Anterior cingulate cortex (tissue), 58 donors: ENCODE measurements at regions not wholly inside any gene's neighbourhood (a gene's known extent, or its start where the extent isn't known, plus 50 kb on each side); places are given as distances from the start of the nearest gene placed in this dataset.
"Not testable (repeated sequence)": the region's sequence is repeated elsewhere in the genome, so short reads cannot be mapped to it uniquely, and the experiment has no call there.

Experiments
- DNase-seq, 58 donors: peaks; one replicate each; lab custom pipeline; 2025; lab: John Stamatoyannopoulos, UW

DNA sequence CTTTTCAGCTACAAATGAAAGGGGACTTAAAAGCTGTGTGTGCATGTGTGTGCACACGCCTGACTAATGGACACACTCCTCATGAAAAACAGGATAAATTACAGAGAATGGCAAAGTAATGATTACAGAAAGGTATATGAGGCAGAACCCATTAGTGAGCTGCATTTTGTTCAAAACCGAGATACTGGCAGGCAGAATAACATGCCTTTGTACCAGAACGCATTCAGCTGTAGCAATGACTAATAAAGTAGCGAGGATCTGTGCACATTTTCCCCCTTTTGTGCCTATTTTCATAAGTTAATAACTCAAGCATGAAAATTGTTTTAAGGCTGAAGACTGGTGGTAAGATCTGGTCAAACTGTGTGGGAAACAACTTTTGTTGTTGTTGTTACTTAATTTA, 165.7 kb upstream of the PLGLB2 start:
- DNase-seq = not testable (repeated sequence)

DNA sequence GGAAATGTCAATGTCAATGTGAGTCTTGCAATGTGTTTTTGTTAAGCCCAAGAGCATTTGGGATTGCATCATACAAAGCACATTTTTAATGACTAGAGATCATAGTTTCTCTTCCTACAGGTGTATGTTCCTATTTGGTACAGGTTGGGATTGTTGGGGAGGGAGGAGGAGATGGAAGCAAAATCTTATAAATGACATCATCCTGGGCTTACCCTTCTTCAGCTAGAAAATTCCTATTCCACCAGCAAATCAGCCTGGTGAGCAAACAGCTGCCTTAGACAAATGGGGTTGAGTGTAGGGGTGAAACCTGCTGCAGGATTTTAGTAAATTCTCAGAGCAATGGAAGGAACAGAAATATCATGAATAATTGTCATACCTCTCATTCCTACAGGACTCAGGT, 165.3 kb upstream of the PLGLB2 start:
- DNase-seq = not testable (repeated sequence)

DNA sequence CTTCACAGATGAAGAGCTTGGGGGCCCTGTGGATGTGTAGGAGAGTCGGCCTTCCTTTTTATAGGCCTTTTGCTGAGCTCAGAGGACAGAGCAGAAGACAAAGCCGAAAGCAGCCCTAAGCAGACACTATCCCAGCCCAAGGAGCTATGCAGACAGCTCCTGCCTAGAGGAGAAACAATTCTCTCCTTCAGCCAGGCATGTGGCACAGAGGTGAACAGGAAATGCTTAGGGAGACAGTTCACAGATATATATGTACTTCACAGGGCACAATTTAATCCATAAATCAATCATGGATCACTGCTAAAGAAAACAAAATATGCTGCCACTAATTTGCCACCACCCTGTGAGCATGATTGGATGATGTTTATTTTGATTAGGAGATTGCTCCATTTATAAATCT, 164.5 kb upstream of the PLGLB2 start:
- DNase-seq = not testable (repeated sequence)

DNA sequence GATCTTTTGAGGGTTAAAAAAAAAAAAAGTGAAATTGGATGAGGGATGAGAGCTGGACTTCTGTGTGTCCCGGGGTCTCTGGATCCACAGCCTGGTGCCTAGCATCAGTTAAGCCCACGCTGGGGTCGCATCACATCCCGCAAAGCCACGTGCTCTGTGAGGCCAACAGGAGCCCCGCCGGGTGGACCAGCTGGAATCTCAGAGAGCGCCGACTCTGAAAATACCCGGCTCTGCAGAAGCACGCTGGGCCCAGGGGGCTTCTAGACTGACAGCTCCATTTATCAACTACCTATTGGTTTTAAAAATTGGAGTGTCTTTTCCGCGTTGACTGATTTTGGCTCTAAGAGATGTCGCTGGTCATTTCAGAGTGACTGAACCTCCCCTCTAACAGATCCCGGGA, 164.1 kb upstream of the PLGLB2 start:
- DNase-seq = not testable (repeated sequence)

DNA sequence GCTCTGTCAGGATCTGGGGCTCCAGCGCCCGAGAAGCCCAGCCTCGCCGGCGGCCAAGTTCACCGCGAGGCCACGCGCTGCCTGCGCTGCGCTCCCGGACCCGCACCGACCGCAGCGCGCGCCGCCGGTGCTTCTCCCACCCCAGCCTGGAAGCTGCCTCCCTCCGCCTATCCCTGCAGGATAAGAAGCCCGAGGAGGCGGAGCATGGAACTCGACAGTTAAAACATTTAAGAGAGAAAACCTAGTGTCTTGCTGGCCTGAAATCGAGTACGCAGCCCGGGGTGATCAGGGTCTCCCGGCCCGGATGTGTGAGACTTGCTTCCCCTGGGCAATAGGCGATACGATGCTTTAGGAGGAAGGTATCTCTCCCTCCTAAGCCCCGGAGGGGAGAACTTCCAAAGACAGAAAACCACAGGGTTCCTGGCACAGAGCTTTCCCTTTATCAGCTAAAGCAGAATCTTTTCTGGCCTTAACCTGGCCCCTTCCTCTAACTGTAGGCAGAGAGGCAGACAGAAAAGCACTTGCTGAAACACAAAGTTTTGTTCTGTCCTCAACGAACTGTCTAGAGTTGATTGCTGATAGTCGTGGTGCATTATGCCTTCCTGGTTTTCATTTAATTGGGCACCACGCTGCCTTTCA, 163.5 kb upstream of the PLGLB2 start:
- DNase-seq = not testable (repeated sequence)

DNA sequence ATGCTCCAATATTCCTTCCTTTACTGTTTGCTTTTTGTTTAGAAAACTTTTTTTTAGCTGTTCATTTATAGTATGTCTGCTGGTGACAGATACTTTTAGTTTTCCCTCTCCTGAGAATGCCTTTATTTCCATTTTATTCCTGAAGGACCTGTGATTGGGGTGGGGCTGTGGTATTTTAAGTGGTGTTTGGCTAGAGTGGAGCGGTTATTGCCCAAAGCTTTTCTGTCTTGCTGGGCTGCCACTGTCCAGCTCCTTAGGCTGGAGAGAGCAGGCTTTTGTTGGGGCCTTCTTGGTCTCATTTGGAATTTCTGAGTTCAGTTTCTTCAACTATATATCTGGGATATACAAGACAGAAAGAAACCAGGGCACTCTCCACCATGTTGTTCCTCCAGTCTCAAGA, 160.0 kb upstream of the PLGLB2 start:
- not testable (repeated sequence) for DNase-seq

DNA sequence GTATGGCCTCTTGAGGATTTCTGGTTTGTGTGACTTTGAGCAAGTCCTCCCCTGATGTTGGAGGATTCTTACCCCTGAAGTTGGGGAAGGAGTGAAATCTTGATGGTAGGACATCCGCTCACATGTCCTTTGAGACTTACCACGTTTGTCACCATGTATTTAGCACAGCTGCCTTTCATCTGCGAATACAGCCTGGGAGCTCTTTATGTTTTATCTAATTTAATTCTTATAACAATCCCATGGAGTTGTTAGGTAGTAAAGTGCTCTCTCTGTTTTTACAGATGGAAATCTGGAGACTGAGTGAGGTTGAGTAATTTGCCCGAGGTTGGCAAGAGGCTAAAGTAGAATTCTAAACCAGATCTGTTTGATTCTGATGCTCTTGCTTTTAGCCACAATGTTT, 154.9 kb upstream of the PLGLB2 start:
- DNase-seq = not testable (repeated sequence)

DNA sequence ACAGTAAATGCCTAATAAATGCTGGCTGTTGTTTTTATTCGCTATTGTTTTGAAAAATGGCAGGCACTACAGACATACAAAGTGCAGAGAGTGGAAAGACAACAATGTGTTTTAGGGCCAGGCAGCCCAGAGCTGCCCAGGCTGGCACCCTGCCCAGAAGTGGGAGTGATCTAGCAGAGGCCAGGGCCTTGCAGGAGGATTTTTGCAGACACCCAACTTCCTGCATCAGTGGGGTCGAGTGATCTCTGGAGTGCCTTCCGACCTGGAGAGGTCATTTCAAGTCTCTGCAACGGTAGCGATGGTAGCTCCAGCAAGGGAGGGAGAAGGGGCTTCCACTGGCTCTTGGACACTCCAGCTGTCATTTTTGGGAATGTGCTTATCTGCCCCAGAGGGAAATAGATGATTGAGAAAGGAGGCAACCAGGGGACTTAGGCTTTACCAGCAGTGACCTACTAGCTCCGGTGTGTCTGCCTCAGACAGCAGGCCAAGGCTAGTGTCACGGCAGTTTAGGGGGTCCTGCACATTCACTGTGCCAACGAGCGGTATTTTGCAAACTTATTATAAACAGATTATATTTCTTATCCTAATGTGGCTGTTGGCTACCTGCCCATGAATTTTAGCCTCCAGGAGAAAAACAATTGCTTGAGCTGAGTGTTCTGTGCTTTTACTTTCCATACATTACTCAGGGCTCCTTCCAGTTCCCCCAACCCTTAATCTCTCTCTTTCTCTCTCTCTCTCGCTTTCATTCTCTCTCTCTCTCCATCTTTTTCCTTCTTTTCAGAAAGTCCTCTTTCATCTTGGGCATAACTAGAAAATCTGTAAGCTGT, 153.9 kb upstream of the PLGLB2 start:
- not testable (repeated sequence) for DNase-seq

DNA sequence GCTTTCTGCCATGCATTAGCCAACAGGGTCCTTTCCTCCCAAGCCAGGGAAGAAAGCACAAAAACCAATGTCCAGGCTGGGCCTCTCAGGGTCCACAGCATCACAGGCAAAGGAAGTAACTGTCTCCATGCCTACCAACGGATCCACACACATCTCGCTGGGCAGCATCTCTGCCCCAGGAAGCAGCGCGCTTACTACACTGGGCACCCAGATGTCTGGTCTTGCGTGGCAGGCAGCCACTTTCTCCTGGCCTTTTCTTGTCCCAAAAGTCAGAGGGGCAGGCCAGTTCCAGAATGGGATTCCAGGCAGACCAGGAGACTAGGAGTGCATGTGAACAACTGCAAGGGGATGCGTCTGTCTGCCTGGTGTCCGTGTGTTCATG, 153.3 kb upstream of the PLGLB2 start:
- not testable (repeated sequence) for DNase-seq

DNA sequence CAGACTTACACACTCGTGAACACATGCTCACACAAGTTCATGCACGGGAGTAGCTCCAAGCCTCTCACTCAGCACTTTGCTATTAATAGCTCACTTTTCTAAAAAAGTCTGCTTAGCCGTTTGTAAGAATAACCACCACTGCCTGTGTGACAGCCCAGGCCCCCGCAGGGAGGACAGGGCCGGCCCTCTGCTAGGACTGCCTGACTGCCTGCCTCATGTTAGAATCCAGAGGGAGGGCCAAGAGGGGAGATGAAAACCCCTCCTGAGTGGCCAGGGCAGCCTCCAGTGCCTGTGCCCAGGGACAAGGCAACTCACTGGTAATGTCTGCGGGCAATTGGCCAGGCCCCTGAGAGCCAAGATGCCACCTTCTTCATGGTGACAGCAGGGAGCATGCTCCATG, 152.9 kb upstream of the PLGLB2 start:
- DNase-seq = not testable (repeated sequence)

DNA sequence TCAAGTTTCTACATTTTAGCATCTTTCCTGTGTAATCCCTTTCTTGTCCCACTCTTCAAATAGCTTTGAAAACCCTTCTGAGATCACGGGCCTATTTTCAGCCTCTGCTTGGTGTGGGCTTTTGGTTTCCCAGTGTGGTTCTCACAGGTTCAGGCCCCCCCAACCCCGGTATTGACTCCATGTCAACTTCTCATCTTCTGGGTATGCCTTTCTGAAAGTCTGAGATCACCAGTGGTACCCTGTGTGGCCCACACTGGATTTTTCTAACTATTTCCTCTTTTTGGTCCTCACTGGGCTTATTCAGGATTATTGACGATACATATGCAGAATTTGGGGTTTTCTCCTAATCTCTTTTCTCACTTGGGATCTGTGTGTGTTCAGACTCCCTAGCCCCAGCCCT, 146.9 kb upstream of the PLGLB2 start:
- DNase-seq = not testable (repeated sequence)

DNA sequence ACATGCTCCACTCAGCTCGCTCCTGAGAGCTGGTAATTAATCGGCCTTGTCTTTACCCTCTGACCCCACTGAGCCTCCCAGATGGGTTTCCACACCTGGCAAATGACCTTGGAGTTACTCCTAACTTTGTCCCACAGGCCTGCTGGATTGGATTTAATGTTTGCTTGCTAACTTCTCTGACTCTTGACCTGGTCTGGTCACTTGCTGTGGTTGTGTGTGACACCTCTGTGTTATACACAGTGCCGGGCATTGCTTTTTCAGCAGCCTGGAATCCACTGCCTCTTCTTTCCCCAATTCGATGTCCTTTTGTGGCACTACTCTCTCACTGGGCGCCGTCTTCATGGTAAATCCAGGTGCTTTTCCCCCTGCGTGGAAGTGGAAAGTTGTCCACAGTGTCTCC, 145.8 kb upstream of the PLGLB2 start:
- not testable (repeated sequence) for DNase-seq

DNA sequence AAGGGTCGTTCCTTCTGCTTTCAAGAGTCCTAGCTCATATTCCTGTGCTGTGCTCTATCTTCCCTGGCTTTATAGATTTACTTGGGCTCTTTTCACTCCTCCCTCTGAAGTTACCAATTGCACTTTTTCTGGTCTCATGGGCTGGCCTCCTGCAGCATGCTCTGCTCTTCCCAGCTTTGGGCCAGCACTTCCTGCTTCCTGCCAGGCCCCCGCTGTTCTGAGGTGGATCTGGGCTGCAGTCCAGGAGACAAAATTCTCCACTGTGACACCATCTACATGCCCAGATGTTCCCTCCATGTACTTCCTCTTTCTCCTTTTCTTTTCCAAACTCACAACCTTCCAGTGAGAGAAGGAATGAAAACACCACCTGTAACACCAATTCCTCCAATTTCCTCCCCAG, 145.2 kb upstream of the PLGLB2 start:
- not testable (repeated sequence) for DNase-seq

DNA sequence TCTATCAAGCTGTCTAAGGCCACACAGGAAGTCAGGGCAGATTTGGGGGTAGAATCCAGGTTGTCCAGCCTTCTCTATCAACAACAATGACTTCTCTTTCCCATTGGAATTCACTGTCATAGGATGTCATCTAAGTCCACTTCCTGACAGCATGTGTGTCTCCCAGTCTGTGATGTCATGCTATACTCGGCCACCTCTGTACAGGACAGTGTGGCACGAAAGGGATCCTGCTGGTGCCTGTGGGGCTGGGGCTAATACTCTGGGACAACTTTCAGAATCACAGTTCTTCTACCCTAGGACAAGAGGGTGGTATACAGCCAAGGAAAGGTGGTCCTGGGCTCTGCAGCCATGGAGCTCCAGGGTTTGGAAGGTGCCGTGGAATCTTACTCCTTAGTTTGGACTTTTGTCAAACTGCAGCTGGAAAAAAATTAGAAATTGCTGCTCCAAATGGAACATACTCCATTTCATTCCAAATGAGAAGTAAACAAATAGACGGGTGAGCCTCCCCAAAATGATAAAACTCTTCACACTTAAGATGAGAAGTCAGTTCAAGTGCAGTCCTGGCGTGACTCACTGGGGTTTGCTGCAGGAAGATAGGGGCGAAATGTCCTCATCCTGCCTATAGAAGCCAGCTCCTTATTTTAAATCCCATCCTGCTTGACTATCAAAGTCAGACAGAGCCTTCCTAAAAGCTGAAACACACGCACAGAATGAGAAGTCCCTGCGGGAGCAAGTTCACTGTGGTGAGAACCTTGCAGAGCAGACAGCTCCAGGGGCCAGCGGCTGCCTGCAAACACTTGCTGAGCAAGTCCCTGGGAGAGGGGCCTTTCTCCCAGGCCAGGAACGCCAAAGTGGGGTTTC, 144.2 kb upstream of the PLGLB2 start:
- not testable (repeated sequence) for DNase-seq

DNA sequence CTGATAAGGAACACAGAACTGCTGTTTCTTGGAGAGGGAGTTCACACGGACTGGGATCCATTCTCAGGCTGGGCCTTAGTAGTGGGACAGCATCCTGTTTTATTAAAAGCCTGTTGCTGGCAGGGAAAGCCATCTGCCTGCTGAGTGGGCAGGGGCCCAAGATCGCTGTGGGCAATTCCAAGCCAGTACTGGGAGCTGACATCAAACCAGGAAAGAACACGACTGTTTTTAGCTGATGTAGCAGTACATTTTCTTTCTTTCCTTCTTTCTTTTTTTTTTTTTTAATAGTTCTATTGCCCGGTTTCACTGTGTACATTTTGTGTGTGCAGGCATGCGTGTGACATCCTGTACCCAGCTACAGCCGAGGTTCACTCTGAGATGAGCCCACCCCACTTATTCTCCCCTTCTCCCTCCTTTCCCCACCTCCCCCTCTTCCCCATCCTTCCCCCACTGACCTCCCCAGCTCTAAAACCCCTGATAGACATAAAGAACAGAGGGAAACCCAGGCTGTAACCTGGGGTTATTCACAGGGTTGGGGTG, 143.5 kb upstream of the PLGLB2 start:
- DNase-seq = not testable (repeated sequence)

DNA sequence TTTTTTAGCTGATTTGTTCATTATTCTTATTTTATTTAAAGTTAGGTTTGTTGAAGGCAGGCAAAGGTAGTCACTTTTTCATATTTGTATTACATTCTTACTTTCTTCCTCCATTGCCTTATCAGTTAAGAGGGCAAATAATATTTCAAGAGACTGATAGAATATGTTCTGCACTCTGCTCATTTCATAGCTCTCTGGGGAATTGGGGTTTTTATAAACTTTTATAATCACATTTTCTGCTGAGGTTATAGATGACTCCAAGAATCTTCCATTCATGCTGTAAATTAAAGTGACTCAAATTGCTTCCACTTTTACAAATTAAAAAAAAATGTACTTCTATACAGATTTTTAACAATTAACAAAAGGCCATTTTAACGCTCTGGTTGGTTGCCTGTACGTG, 142.9 kb upstream of the PLGLB2 start:
- not testable (repeated sequence) for DNase-seq

DNA sequence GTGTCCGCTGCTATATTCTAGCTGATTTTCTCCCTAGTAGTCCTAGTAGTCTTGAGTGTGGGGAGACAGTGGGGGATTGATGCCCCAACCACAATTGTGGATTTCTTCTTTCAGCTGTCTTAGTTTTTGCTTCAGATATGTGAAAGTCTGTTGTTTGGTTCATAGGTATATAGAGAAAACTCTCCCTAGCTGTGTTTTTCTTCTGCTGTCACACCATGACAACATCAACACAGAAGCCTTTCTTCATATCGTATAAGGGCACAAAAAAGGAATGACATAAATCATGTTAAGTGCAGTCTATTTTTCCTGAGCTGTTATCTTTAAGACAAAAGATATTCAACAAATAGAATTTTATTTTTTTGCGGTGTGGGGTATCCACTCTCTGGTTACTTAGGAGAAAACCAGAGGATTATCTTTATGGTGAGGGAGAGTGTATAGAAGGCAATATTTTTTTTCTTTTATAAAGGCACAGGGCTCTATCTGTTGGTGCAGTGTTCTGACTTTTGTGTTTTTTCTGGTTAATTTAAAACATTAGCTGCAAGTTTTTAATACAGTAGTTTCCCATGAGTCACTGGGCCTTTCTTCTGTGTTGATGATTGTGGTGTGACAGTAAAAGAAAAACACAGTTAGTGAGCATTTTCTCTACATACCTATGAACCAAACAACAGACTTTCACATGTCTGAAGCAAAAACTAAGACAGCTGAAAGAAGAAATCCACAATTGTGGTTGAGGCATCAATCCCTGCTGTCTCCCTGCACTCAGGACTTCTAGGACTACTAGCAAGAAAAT, 139.3 kb upstream of the PLGLB2 start:
- not testable (repeated sequence) for DNase-seq

DNA sequence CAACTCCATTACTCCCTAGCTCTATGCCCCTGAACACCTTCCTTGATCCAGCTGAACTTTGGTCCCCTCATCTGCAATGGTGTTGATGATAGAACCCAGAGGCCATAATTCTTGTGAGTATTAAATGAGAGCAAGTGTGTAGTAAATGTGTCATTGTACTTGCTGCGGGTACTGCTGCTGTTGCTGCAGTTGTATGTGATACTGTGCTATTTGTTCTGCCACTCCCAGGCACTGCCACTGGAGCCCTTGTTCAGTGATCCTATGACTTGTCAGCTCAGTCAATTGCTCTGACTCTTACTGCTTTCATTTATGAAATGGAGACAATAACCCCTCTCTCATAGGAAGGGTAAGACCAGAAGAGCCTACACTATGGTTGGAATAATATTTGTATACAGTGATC, 136.9 kb upstream of the PLGLB2 start:
- not testable (repeated sequence) for DNase-seq

DNA sequence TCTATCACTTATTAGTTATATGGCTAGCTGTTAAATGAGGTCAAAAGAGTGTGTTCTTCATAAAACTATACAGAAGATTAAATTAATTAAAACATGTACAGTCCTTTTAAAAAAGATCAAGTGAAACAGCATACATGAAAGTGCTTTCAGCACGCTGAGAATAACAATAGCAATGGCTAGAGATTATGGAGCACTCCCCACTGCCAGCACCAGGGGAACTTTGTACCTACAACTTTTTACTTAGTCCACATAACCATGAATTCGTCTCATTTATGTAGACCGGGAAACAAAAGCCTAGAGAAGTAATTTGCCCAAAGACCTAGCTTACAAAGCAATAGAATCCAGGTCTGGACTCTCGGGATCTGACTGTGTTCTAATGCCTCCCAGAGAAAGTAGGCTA, 136.5 kb upstream of the PLGLB2 start:
- not testable (repeated sequence) for DNase-seq

DNA sequence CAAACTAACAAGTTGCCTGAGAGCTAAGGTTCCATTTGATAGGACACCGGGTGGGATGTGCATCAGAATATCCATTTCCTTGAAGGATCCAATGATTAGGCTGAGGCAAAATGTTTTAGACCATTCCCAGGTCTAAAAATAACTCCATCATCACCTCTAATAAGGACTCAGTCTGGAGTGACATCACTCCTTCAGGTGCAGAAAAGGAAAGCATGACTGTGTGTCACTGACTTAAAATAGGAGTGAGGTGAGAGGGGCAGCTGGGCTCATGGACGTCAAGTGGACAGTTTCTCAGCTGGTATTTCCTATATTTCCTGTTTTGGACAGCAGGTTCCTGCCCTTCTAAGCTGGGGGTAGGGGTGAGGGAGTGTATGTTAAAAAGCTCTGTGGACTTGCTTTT, 135.9 kb upstream of the PLGLB2 start:
- not testable (repeated sequence) for DNase-seq
